HG02938 (cell line): ENCODE measurements at regions not wholly inside any gene's neighbourhood (a gene's known extent, or its start where the extent isn't known, plus 50 kb on each side); places are given as distances from the start of the nearest gene placed in this dataset.

Experiments
- ATAC-seq: cut with Tn5 transposase; IDR thresholded peaks from one replicate; pipeline ENCODE4 v1.9.1; 2021; ENCODE audit warnings: mild to moderate bottlenecking, moderate library complexity; ENCODE audit not compliant: unreplicated experiment

- no peak for ATAC-seq
These were observed 202.0 kb upstream of the SLC14A2 start for GRCh38 chr18:45413180-45413836.

- no peak for ATAC-seq
These were observed 199.7 kb upstream of the SLC14A2 start for GRCh38 chr18:45415614-45416013.

GRCh38 chr18:45416168-45416567, 199.1 kb upstream of the SLC14A2 start:
- ATAC-seq = no peak

GRCh38 chr18:45417392-45417791, 197.9 kb upstream of the SLC14A2 start:
- ATAC-seq = no peak

GRCh38 chr18:45423659-45424058, 191.6 kb upstream of the SLC14A2 start:
- ATAC-seq = no peak

- no peak for ATAC-seq
These were observed 185.2 kb upstream of the SLC14A2 start for GRCh38 chr18:45430041-45430440.

GRCh38 chr18:45435810-45436209, 179.5 kb upstream of the SLC14A2 start:
- no peak for ATAC-seq

- no peak for ATAC-seq
These were observed 177.9 kb upstream of the SLC14A2 start for GRCh38 chr18:45437366-45437765.

GRCh38 chr18:45439851-45440645, 175.2 kb upstream of the SLC14A2 start:
- ATAC-seq = no peak

GRCh38 chr18:45441110-45441847, 174.0 kb upstream of the SLC14A2 start:
- no peak for ATAC-seq

- no peak for ATAC-seq
These were observed 171.2 kb upstream of the SLC14A2 start for GRCh38 chr18:45444040-45444439.

- no peak for ATAC-seq
These were observed 167.7 kb upstream of the SLC14A2 start for GRCh38 chr18:45447355-45448265.

- no peak for ATAC-seq
These were observed 166.4 kb upstream of the SLC14A2 start for GRCh38 chr18:45448871-45449270.

GRCh38 chr18:45449418-45450227, 165.7 kb upstream of the SLC14A2 start:
- ATAC-seq = no peak

- no peak for ATAC-seq
These were observed 158.9 kb upstream of the SLC14A2 start for GRCh38 chr18:45456090-45457021.

- ATAC-seq = no peak
These were observed 157.2 kb upstream of the SLC14A2 start for GRCh38 chr18:45458033-45458432.

GRCh38 chr18:45462179-45462578, 153.1 kb upstream of the SLC14A2 start:
- ATAC-seq = no peak

GRCh38 chr18:45463451-45463850, 151.8 kb upstream of the SLC14A2 start:
- no peak for ATAC-seq

- ATAC-seq = no peak
These were observed 150.7 kb upstream of the SLC14A2 start for GRCh38 chr18:45464619-45465018.
